ENCODE measurements at regions not wholly inside any gene's neighbourhood (a gene's known extent, or its start where the extent isn't known, plus 50 kb on each side); places are given as distances from the start of the nearest gene placed in this dataset.

GRCh38 chr4:178309890-178310289 lies 867.7 kb upstream of the AGA start:
- no peak for DNase-seq

GRCh38 chr4:178311997-178312396 lies 869.8 kb upstream of the AGA start:
- DNase-seq: no peak

GRCh38 chr4:178314287-178314686 lies 872.0 kb upstream of the AGA start:
- DNase-seq: no peak

- no peak for DNase-seq
Measured at GRCh38 chr4:178316211-178316610, 874.0 kb upstream of the AGA start.

GRCh38 chr4:178320003-178320402 lies 877.8 kb upstream of the AGA start:
- no peak for DNase-seq

- no peak for DNase-seq
Measured at GRCh38 chr4:178322524-178323183, 880.4 kb upstream of the AGA start.

- DNase-seq: no peak
Measured at GRCh38 chr4:178329226-178329872, 887.1 kb upstream of the AGA start.

GRCh38 chr4:178333355-178333754 lies 891.1 kb upstream of the AGA start:
- DNase-seq: no peak

- no peak for DNase-seq
Measured at GRCh38 chr4:178339769-178340168, 897.5 kb upstream of the AGA start.

GRCh38 chr4:178340468-178340867 lies 898.2 kb upstream of the AGA start:
- DNase-seq: no peak

GRCh38 chr4:178344096-178344495 lies 901.9 kb upstream of the AGA start:
- DNase-seq: no peak

- no peak for DNase-seq
Measured at GRCh38 chr4:178347111-178347510, 904.9 kb upstream of the AGA start.

- no peak for DNase-seq
Measured at GRCh38 chr4:178349601-178350000, 907.4 kb upstream of the AGA start.

- DNase-seq: no peak
Measured at GRCh38 chr4:178351185-178351584, 908.9 kb upstream of the AGA start.

- DNase-seq: no peak
Measured at GRCh38 chr4:178356725-178357124, 914.5 kb upstream of the AGA start.

GRCh38 chr4:178385481-178385880 lies 943.2 kb upstream of the AGA start:
- no peak for DNase-seq

GRCh38 chr4:178387756-178388155 lies 945.5 kb upstream of the AGA start:
- DNase-seq: no peak

GRCh38 chr4:178395798-178396197 lies 953.6 kb upstream of the AGA start:
- no peak for DNase-seq

- DNase-seq: no peak
Measured at GRCh38 chr4:178412455-178412854, 970.2 kb upstream of the AGA start.

- DNase-seq: no peak
Measured at GRCh38 chr4:178414042-178414441, 971.8 kb upstream of the AGA start.

GRCh38 chr4:178414881-178415446 lies 972.7 kb upstream of the AGA start:
- no peak for DNase-seq

- DNase-seq: no peak
Measured at GRCh38 chr4:178415925-178416324, 973.7 kb upstream of the AGA start.

- no peak for DNase-seq
Measured at GRCh38 chr4:178423366-178423765, 981.1 kb upstream of the AGA start.

- DNase-seq: no peak
Measured at GRCh38 chr4:178426871-178427270, 984.6 kb upstream of the AGA start.

- DNase-seq: no peak
Measured at GRCh38 chr4:178427663-178428062, 985.4 kb upstream of the AGA start.
